ENCODE measurements at regions not wholly inside any gene's neighbourhood (a gene's known extent, or its start where the extent isn't known, plus 50 kb on each side); places are given as distances from the start of the nearest gene placed in this dataset.

- TF ChIP-seq YY1 (IDR thresholded peaks at IDR 0.05; ENCODE audit: low read depth, low read length) (no peak), TAF1 (IDR thresholded peaks at IDR 0.05; ENCODE audit: low read depth, low read length) (no peak), EZH2 (IDR thresholded peaks at IDR 0.05; ENCODE audit: low read depth, low read length, severe bottlenecking) (no peak), CEBPB (IDR thresholded peaks at IDR 0.05; ENCODE audit: low read depth, low read length) (no peak), EP300 (IDR thresholded peaks at IDR 0.05; ENCODE audit: borderline replicate concordance in 1 of 2, low read depth in 2 of 2, low read length in 2 of 2) (no peak), RFX5 (IDR thresholded peaks at IDR 0.05; ENCODE audit: borderline replicate concordance, low read depth, low read length) (no peak), RAD21 (IDR thresholded peaks at IDR 0.05 in 1 of 2, conservative IDR thresholded peaks at IDR 0.05 in 1 of 2; ENCODE audit: low read depth in 2 of 2, low read length in 2 of 2) (no peak), SAP30 (IDR thresholded peaks at IDR 0.05; ENCODE audit: insufficient read depth, insufficient replicate concordance, low read length) (no peak), GABPA (IDR thresholded peaks at IDR 0.05; ENCODE audit: borderline replicate concordance, insufficient read depth, low read length) (no peak), POLR2AphosphoS5 (IDR thresholded peaks at IDR 0.05; ENCODE audit: low read depth, low read length) (no peak), CTCF (IDR thresholded peaks at IDR 0.05; ENCODE audit: control extremely low read depth in 1 of 3, insufficient read depth in 1 of 3, low read depth in 1 of 3, low read length in 3 of 3) (no peak), HDAC2 (IDR thresholded peaks at IDR 0.05; ENCODE audit: borderline replicate concordance in 1 of 2, low read depth in 2 of 2, low read length in 2 of 2) (no peak), NRF1 (IDR thresholded peaks at IDR 0.05; ENCODE audit: low read depth, low read length) (no peak)
Observed at GRCh38 chrX:43002526-43003203, 224.7 kb upstream of the PPP1R2C start.
